ENCODE measurements at regions not wholly inside any gene's neighbourhood (a gene's known extent, or its start where the extent isn't known, plus 50 kb on each side); places are given as distances from the start of the nearest gene placed in this dataset.
A peak's percentile ranks its signal among the peaks of the same experiment; 100 is the strongest.

DNA sequence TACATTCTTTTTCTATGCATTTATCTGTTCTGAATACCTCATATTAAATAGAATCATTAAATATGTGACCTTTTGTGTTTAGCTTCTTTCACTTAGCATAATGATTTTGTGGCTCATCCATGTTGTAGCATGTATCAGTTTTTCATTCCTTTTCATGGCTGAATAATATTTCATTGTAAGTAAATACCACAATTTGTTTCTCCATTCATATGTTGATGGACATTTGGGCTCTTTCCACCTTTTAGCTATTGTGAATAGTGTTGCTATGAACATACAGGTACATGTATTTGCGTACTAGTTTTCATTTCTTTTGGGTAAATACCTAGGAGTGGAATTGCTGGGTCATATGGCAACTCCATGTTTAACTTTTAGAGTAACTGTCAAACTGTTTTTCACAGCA lies 85.1 kb downstream of the GNL3L start:
- no peak overlapping the region for H3K4me3 ChIP-seq (ENCODE audit: low read depth, low read length)
- TF ChIP-seq, protein P1, sequence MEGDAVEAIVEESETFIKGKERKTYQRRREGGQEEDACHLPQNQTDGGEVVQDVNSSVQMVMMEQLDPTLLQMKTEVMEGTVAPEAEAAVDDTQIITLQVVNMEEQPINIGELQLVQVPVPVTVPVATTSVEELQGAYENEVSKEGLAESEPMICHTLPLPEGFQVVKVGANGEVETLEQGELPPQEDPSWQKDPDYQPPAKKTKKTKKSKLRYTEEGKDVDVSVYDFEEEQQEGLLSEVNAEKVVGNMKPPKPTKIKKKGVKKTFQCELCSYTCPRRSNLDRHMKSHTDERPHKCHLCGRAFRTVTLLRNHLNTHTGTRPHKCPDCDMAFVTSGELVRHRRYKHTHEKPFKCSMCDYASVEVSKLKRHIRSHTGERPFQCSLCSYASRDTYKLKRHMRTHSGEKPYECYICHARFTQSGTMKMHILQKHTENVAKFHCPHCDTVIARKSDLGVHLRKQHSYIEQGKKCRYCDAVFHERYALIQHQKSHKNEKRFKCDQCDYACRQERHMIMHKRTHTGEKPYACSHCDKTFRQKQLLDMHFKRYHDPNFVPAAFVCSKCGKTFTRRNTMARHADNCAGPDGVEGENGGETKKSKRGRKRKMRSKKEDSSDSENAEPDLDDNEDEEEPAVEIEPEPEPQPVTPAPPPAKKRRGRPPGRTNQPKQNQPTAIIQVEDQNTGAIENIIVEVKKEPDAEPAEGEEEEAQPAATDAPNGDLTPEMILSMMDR (IDR thresholded peaks at IDR 0.05; ENCODE audit: insufficient read depth, low read depth, low read length) = no peak
- H3K27me3 ChIP-seq (ENCODE audit: control insufficient read depth, insufficient read depth, low read length) = no peaks in the 10 kb centered on the region
- ChIA-PET POLR2A (no interaction called here), CTCF (no interaction called here)
- no peak for DNase-seq (ENCODE audit: low read depth)
- no peaks in the 10 kb centered on the region for H3K36me3 ChIP-seq (ENCODE audit: control insufficient read depth, insufficient read depth, low read length)

DNA sequence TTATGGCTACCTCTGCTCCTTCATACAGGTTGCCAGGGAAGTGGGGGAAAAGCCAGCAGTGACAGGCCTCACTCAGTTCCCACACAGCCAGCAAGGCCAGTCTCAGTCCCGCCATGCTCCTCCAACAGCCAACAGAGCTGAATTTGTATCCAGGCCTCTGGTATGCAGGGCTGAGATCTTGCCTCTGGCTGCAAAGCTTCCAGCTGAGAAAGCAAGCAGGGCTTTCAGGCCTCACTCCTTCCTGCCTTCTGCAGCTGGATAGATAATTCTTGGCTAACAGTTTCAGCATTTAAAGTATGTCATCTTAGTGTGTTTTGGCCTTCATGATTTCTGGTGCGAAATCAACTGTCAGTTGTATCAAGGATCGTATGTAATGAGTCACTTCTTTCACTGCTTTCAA lies 103.6 kb downstream of the GNL3L start:
- H3K4me3 ChIP-seq (ENCODE audit: low read depth, low read length) = no peak overlapping the region
- TF ChIP-seq, protein P1 (IDR thresholded peaks at IDR 0.05; ENCODE audit: insufficient read depth, low read depth, low read length) = no peak
- H3K27me3 ChIP-seq (ENCODE audit: control insufficient read depth, insufficient read depth, low read length) = no peaks in the 10 kb centered on the region
- ChIA-PET CTCF (no interaction called here), POLR2A (no interaction called here)
- H3K36me3 ChIP-seq (ENCODE audit: control insufficient read depth, insufficient read depth, low read length) = no peaks in the 10 kb centered on the region
- no peak for DNase-seq (ENCODE audit: low read depth)

DNA sequence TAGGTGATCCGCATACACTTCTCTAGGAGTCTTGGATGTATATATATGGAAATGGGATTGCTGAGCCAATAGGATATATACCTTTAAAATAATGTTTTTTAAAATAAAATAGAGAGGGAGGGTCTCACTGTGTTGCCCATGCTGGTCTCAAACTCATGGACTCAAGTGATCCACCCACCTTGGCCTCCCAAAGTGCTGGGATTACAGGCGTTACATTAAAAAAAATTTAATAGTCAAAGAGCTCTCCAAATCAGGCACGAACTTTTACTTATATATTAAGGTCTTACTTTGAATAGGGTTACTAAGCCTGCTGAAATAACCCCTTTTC lies 109.0 kb downstream of the GNL3L start:
- Histone ChIP-seq H3K27me3 (ENCODE audit: control insufficient read depth, insufficient read depth, low read length) (no peaks in the 10 kb centered on the region), H3K36me3 (ENCODE audit: control insufficient read depth, insufficient read depth, low read length) (no peaks in the 10 kb centered on the region), H3K4me3 (ENCODE audit: low read depth, low read length) (peak overlapping the region; percentile 43; the same call in 1 of the 2 replicates)
- ChIA-PET POLR2A (interaction anchor here (0.6 to 0.7 kb wide), 2 partner anchors 170 to 283 kb away, joined by 3 to 13 read pairs; no protein-coding TSS in a partner anchor), CTCF (interaction anchor here (1.0 to 1.2 kb wide), 3 partner anchors 12 to 595 kb away, joined by 3 to 4 read pairs (median 4); partner anchors contain the start of gene PHF8)
- no peak for DNase-seq (ENCODE audit: low read depth)
- TF ChIP-seq, protein P1 (IDR thresholded peaks at IDR 0.05; ENCODE audit: insufficient read depth, low read depth, low read length) = no peak

DNA sequence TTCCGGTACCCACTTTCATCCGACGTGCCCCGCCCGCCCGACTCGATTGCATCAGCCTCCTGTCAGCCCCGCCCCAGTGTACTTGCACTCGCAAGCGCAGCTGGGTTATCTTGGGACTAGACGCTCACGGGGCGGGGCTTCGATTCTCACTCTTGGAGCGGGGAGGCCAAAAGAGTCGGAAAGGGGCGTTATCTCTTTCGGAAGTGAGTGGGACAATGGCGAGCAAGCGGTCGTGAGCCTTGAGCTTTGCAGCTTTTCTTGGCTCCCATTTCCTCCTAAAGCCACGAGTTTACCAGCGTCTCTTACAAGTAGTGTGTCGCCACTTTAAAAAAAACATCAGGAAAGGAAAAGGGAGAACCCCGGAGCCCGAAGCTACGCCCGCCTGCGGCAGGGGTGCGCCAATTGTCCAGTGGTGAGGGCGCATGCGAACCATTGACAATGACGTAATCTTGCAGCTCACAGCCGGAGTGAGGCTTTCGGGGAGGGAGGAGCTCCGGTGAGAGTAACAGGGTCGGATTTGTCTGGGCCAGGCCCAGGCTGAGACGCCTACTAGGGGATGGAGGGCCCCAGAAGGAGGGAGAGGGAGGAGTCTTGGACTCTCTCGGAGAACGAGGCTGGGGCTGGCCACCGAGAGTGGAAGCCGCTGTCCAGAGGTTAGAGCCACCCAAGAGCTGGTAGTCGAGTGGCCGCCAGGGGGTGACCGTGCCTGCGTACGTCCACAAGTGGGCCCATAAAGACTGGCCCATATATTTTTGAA lies 109.5 kb downstream of the GNL3L start:
- TF ChIP-seq, protein P1 (IDR thresholded peaks at IDR 0.05; ENCODE audit: insufficient read depth, low read depth, low read length) = peak; percentile 76
- Histone ChIP-seq H3K27me3 (ENCODE audit: control insufficient read depth, insufficient read depth, low read length) (no peaks in the 10 kb centered on the region), H3K4me3 (ENCODE audit: low read depth, low read length) (peak overlapping the region; percentile 43), H3K36me3 (ENCODE audit: control insufficient read depth, insufficient read depth, low read length) (no peaks in the 10 kb centered on the region)
- peak; percentile 89 for DNase-seq (ENCODE audit: low read depth)
- CTCF ChIA-PET = interaction anchor here (1.0 to 1.2 kb wide), 3 partner anchors 11 to 595 kb away, joined by 3 to 4 read pairs (median 4); partner anchors contain the start of gene PHF8
- POLR2A ChIA-PET = interaction anchor here (0.6 to 0.7 kb wide), 3 partner anchors 169 to 367 kb away, joined by 3 to 13 read pairs (median 3); no protein-coding TSS in a partner anchor

DNA sequence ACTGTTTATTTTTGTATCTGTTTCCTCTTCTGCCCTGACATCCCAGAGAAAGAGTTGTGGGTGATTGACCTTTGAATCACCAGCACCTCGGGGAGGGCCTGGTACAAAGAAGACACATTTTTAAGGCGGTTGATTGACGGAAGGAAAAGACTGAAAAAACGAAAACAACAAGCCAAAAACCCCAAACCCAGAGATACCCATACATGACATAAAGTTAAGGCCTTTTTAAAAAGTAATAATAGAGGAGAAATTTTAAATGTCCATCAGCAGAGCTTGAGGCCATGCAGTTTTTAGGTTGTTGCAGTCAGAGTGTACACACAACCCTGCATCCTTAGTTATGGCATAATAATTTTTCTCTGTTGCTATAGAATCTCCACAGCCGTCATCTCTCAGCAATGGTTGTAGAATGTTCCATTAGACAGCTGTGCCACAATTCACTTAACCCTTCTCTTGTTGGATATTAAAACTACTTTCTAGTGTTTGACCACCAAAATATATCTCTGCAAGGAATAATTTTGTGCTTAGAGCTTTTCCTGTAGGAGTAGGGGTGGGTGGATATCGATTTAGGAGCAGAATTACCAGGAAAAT lies 110.2 kb downstream of the GNL3L start:
- Histone ChIP-seq H3K27me3 (ENCODE audit: control insufficient read depth, insufficient read depth, low read length) (no peaks in the 10 kb centered on the region), H3K4me3 (ENCODE audit: low read depth, low read length) (0 out of 2 replicates have a peak overlapping the region, but pooled peaks have one; percentile 4)
- CTCF ChIA-PET = interaction anchor here (0.7 to 1.2 kb wide), 5 partner anchors 10 to 596 kb away, joined by 3 to 4 read pairs (median 4); partner anchors contain the start of gene PHF8

More for the DNA sequence above, 110.2 kb downstream of the GNL3L start:
- POLR2A ChIA-PET = interaction anchor here (0.7 kb wide), 1 partner anchor 366 kb away, joined by 3 read pairs; no protein-coding TSS in a partner anchor
- TF ChIP-seq, protein P1 (IDR thresholded peaks at IDR 0.05; ENCODE audit: insufficient read depth, low read depth, low read length) = no peak
- DNase-seq (ENCODE audit: low read depth) = no peak
- no peaks in the 10 kb centered on the region for H3K36me3 ChIP-seq (ENCODE audit: control insufficient read depth, insufficient read depth, low read length)
